Peyer's patch (tissue), 4 donors: ENCODE measurements at regions not wholly inside any gene's neighbourhood (a gene's known extent, or its start where the extent isn't known, plus 50 kb on each side); places are given as distances from the start of the nearest gene placed in this dataset.

Source experiments
- DNase-seq, 3 donors: peaks; one replicate each; pipeline ENCODE4 v3.0.0-alpha.2; 2017 to 2019
- H3K27ac ChIP-seq, 4 donors: fragments of 200-600 bp; sonication (generic); one replicate each; pipeline ENCODE4 v1.5.1; 2016 to 2019
- H3K27me3 ChIP-seq, 2 donors: fragments of 200-600 bp; sonication (generic); one replicate each; pipeline ENCODE4 v1.5.1; 2019
- H3K36me3 ChIP-seq, 3 donors: fragments of 200-600 bp; sonication (generic); one replicate each; pipeline ENCODE4 v1.5.1; 2016 to 2019
- H3K4me1 ChIP-seq, 4 donors: fragments of 200-600 bp; sonication (generic); one replicate each; pipeline ENCODE4 v1.5.1; 2016 to 2019
- H3K4me3 ChIP-seq, 4 donors: fragments of 200-600 bp; sonication (generic); 1 replicate in 3 of 4; 2 replicates in 1 of 4; pipeline ENCODE4 v1.5.1; 2016 to 2019; ENCODE audit warnings: mild to moderate bottlenecking in 1 of 4
- H3K9me3 ChIP-seq, 4 donors: fragments of 200-600 bp; sonication (generic); one replicate each; pipeline ENCODE4 v1.5.1; 2016 to 2019; ENCODE audit warnings: mild to moderate bottlenecking in 1 of 4
- CTCF ChIP-seq, 6 experiments: fragments of 450-650 bp in 4 of 6; fragments of 200-600 bp in 2 of 6; sonication (generic) in 1 of 6; IDR thresholded peaks; one replicate each; pipeline ENCODE4 v1.5.1; 2017 to 2019; ENCODE audit warnings: antibody characterized with exemption in 6 of 6, mild to moderate bottlenecking in 3 of 6, moderate library complexity in 1 of 6
- POLR2A ChIP-seq, 2 donors: fragments of 450-650 bp; IDR thresholded peaks; one replicate each; pipeline ENCODE4 v1.5.1; 2017; ENCODE audit warnings: antibody characterized with exemption in 2 of 2, mild to moderate bottlenecking in 2 of 2, moderate library complexity in 2 of 2

GRCh38 chr10:78124167-78124566 lies 90.5 kb downstream of the RPS24 start:
- TF ChIP-seq POLR2A (IDR thresholded peaks at IDR 0.05) (no peak), CTCF (IDR thresholded peaks at IDR 0.05) (no peak)
- H3K27ac ChIP-seq, result no peak overlapping the region
- peaks cover 0 to 20% (median 0%) of the 10 kb centered on the region in 4 donors for H3K9me3 ChIP-seq
- H3K4me3 ChIP-seq, result no peak overlapping the region
- DNase-seq, result no peak
- no peaks in the 10 kb centered on the region for H3K36me3 ChIP-seq
- H3K4me1 ChIP-seq, result no peaks in the 10 kb centered on the region
- no peaks in the 10 kb centered on the region for H3K27me3 ChIP-seq

GRCh38 chr10:78129211-78129610 lies 95.5 kb downstream of the RPS24 start:
- no peak for TF ChIP-seq CTCF (IDR thresholded peaks at IDR 0.05)
- no peak for TF ChIP-seq POLR2A (IDR thresholded peaks at IDR 0.05)

GRCh38 chr10:78130966-78131710 lies 97.5 kb downstream of the RPS24 start:
- DNase-seq, result no peak
- H3K27ac ChIP-seq, result no peak overlapping the region
- TF ChIP-seq CTCF (IDR thresholded peaks at IDR 0.05), result no peak
- no peak for TF ChIP-seq POLR2A (IDR thresholded peaks at IDR 0.05)
- no peaks in the 10 kb centered on the region for H3K9me3 ChIP-seq
- H3K27me3 ChIP-seq, result no peaks in the 10 kb centered on the region
- no peak overlapping the region for H3K4me3 ChIP-seq
- no peaks in the 10 kb centered on the region for H3K36me3 ChIP-seq
- H3K4me1 ChIP-seq, result no peaks in the 10 kb centered on the region

More at GRCh38 chr10:78129211-78129610, 95.5 kb downstream of the RPS24 start:
- no peaks in the 10 kb centered on the region for H3K27me3 ChIP-seq
- DNase-seq, result no peak
- H3K9me3 ChIP-seq, result no peaks in the 10 kb centered on the region
- no peak overlapping the region for H3K4me3 ChIP-seq
- H3K27ac ChIP-seq, result no peak overlapping the region
- H3K36me3 ChIP-seq, result no peaks in the 10 kb centered on the region
- no peaks in the 10 kb centered on the region for H3K4me1 ChIP-seq

- no peak for DNase-seq
- Histone ChIP-seq H3K4me1 (no peaks in the 10 kb centered on the region), H3K27me3 (no peaks in the 10 kb centered on the region), H3K9me3 (no peaks in the 10 kb centered on the region), H3K27ac (no peak overlapping the region), H3K36me3 (no peaks in the 10 kb centered on the region), H3K4me3 (no peak overlapping the region)
- TF ChIP-seq POLR2A (IDR thresholded peaks at IDR 0.05), result no peak
- TF ChIP-seq CTCF (IDR thresholded peaks at IDR 0.05), result no peak
Measured at GRCh38 chr10:78134773-78135306, 101.2 kb downstream of the RPS24 start.

- H3K9me3 ChIP-seq, result no peaks in the 10 kb centered on the region
- TF ChIP-seq POLR2A (IDR thresholded peaks at IDR 0.05) (no peak), CTCF (IDR thresholded peaks at IDR 0.05) (no peak)
Measured at GRCh38 chr10:78137147-78137546, 103.5 kb downstream of the RPS24 start.

More at GRCh38 chr10:78137147-78137546, 103.5 kb downstream of the RPS24 start:
- Histone ChIP-seq H3K4me3 (no peak overlapping the region), H3K4me1 (no peaks in the 10 kb centered on the region), H3K36me3 (no peaks in the 10 kb centered on the region), H3K27ac (no peak overlapping the region), H3K27me3 (no peaks in the 10 kb centered on the region)
- DNase-seq, result no peak
